IPS-NIHi7 (cell line): ENCODE measurements at regions not wholly inside any gene's neighbourhood (a gene's known extent, or its start where the extent isn't known, plus 50 kb on each side); places are given as distances from the start of the nearest gene placed in this dataset.

Experiments
- DNase-seq: peaks from one replicate; pipeline ENCODE4 v3.0.0; 2012; ENCODE audit warnings: mixed read lengths; ENCODE audit errors: extremely low spot score

DNA sequence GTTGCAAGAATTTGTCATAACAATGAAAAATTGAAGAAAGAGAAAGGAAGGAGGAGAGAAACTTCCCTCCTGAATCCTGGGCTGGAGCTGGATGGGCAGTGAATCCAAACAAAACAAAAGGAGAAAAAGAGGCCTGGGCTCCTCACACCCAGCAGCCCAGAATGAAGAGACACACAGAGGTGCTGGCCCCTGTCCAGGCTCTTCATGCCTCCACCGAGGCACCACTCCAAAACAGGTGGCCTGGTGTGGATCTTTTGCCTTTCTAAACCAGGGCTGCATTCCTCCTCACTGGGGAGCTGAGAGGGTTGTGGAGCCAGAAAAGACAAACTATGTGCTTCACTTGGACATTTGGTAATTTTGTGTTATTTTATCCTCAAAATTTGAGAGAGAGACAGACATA is 76.0 kb downstream of the FAM124B start:
- DNase-seq = no peak

- no peak for DNase-seq
Observed at GRCh38 chr2:224324604-224325003, 77.3 kb downstream of the FAM124B start.

- DNase-seq = no peak
Observed at GRCh38 chr2:224320660-224321059, 81.2 kb downstream of the FAM124B start.

DNA sequence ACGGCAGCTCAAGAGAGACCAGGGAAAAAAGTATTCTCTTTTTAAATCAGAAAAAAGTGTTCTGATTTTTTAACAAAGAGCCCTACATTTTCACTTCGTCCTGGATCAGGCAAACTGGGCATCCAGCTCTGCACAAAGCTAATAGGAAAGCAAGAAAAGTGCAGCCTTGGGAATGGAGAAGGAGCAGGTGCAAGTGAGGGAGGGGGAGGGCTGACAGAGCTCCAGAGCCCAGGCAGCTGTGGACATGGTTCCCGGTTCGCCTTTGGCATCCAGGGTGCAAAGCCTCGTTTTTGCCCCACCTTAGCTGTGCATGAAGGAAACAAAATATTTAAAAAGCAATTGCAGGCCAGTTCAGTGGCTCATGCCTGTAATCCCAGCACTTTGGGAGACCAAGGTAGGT is 82.2 kb downstream of the FAM124B start:
- DNase-seq = no peak

DNA sequence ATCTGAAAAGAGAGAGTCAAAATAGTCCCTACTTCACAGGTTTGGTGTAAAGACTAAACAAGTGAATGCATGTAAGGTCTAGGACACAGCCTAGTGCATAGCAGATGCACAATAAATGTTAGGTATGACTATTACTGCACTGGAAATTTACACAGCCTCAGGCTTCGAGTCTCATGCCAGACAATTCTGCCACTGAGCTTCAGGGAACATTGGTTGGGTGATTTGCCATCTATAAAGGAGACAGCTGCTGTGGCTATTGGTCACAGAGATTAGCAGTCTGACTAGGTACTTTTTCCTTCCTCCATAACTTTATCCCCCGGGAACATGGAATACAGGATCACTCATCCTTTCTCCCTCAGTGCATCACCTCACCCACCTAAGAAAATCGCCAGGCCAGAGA is 89.2 kb downstream of the FAM124B start:
- no peak for DNase-seq

DNA sequence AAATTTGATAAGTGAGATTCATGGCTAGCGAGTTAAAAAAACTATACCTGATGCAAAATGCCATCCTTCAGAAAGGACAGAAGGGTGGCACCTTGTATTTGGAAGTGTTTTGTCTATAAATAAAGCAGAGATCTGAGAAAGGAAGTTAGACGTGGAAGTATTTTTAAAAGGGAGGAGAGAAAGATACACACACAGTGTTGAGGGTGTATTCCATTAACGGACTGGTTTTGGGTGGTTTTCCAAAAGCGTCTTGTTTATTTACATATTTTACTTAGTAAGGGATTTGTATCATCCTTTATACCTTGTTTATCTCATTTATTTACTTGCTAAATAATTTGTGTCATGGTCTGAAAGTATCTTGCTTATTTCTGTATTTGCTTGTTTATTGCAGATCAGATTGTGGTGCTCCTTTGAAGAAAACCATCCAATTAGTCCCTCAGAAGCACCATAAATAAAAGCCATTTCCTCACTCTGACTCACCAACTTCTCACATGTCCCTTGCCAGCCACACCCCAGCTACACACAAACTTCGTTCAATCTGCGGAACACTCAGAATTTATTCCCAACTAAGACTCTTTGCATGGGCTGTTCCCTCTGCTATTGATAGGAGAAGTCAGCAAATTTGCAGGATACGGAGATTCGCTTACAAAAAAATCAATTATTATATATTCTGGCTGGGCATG is 90.8 kb downstream of the FAM124B start:
- DNase-seq = no peak

- DNase-seq = no peak
Observed at GRCh38 chr2:224309176-224309575, 92.7 kb downstream of the FAM124B start.

GRCh38 chr2:224308272-224308911 is 93.5 kb downstream of the FAM124B start:
- DNase-seq = no peak

GRCh38 chr2:224302952-224303351 is 99.0 kb downstream of the FAM124B start:
- DNase-seq = no peak

- no peak for DNase-seq
Observed at GRCh38 chr2:224293976-224294375, 107.9 kb downstream of the FAM124B start.

DNA sequence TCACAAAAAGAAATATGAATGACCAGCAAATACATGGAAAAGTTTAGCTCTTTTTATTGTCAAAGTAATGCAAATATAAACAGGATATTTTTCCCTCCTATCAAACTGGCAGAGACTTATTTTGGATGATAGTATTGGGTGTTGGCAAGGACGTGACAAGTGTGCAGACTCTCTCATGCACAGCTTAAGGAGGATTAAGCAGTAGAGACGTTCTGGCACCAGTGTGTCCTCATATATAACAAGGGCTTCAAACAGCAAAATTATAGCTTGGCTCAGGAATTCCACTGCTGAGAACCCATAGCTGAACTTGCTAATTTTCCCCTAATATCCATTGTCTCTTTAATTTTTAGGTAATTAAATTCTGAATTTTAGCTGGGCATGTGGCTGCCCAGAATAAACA is 114.4 kb downstream of the FAM124B start:
- no peak for DNase-seq

DNA sequence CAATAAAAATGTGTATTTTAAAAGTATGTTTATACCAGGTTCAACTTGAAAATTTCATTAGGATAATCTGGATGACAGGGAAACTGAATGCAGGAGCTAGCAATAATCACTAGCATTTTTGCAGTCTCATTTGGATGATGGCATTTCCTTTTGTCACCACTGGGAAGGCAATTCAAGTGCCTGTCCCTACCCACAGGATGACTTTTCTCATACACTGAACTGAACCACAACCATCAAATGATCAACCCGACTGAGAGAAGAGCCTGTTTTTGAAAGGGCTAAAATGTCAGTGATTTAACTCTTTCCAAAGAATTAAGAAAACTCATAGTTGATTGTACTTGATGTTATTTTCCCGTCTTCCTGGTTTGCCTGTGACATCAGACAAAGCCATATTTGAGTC is 115.0 kb downstream of the FAM124B start:
- DNase-seq = no peak

DNA sequence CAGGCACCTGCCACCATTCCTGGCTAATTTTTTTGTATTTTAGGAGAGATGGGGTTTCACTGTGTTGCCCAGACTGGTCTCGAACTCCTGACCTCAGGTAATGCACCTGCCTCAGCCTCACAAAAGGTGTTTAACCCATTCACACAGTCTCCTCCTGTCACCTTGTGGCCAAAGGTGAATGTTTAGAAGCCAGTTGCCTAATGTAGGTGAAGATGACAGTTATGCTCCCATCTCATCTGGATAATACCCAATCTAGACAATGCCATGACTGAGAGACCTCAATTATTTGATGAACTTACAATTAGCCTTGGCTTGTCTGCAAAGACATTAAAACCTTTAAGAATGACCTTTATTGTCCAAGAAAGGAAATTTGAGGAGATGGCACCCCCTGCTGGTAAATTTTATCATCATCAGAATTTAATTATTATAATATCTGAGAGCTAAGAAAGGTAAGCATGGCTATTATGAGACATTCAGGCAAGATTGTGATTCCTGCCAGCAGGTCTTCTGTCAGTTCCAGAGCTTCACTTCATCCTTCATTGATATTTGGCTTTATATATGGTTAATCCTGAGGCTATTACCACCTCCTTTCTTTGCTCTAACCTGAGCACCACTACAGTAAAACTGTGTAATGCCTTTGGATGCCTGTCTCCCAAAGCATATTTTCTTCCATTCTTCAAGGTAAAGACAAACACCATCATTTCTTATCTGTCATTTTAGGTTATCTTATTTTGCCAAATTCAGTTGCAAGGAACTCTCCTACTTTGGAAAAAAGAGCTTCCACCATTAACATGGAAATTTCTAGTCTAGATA is 117.6 kb downstream of the FAM124B start:
- DNase-seq = peak; percentile 45

- no peak for DNase-seq
Observed at GRCh38 chr2:224283466-224283965, 118.4 kb downstream of the FAM124B start.

GRCh38 chr2:224281374-224281773 is 120.5 kb downstream of the FAM124B start:
- DNase-seq = no peak

- no peak for DNase-seq
Observed at GRCh38 chr2:224278531-224278930, 123.4 kb downstream of the FAM124B start.

GRCh38 chr2:224276251-224276650 is 125.7 kb downstream of the FAM124B start:
- DNase-seq = no peak

DNA sequence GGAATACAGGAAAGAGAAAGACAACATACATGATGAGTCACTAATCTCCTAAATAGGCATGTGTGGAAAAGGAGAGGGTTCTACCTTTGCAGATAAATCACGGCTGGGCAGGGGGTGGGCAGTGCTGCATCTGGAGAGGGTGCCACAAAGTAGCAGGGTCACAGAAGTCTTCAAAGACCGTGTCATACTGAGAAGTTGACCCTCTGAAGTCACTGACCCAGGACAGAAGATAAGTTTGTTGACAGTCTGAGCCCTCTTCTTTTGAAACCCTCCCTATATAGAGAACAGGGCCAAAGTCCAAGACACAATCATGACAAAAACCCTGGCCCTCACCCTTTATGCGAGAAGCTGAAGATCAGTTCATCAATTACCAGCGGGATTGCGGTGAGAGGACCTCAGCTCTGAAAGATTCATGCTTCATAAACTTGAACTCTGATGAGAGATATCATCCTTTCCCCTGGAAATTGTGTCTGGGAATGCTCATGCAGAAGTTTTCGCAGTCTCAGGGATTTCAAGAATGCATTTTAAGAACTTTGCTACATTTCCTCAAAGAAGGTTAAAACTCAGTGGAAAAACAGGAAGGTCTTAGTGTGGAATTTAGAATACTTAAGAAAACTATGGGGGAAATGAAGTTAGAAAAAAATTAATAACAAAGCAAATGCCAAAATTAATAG is 129.5 kb downstream of the FAM124B start:
- DNase-seq = no peak

DNA sequence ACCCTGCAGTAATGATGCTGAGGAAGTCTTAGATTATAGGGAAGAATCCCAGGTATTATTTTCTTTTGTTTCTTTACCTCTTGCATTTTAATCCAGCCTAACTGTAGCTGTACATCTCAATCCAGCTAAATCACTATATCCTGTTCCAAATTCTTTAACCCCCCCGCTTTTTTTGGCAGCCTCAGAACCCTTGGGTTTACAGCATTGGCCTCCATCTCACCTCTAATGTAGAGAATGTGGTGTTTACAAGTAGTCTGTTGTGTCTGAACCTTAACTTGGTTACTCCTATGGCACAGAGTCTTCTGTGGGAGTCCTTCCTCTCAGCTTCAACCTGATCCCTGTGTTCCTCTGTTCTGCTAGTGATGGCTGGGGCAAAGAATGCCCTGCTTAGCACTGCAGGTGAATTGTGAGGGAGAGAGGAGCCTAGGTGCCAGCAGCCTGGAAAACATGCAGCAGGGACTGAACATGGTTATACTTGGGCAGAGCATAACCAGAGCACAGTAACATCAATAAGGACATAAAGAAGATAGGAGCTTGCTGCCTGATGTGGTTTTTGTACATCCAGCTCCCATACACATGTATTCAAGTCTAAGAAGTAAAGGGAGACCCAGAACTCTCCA is 130.2 kb downstream of the FAM124B start:
- DNase-seq = no peak

- DNase-seq = no peak
Observed at GRCh38 chr2:224268441-224268840, 133.5 kb downstream of the FAM124B start.

GRCh38 chr2:224264259-224264658 is 137.6 kb downstream of the FAM124B start:
- no peak for DNase-seq
